Breast epithelium (tissue), 3 donors: ENCODE measurements at regions not wholly inside any gene's neighbourhood (a gene's known extent, or its start where the extent isn't known, plus 50 kb on each side); places are given as distances from the start of the nearest gene placed in this dataset.

ENCODE experiments used
- POLR2A ChIP-seq: fragments of 450-650 bp; IDR thresholded peaks from one replicate; pipeline ENCODE4 v1.6.1; 2016; ENCODE audit warnings: antibody characterized with exemption, mild to moderate bottlenecking, moderate library complexity
- POLR2AphosphoS5 ChIP-seq, 3 donors: sonication (generic); formaldehyde crosslinking; IDR thresholded peaks; one replicate each; pipeline ENCODE4 v1.6.1; 2017; ENCODE audit warnings: antibody characterized with exemption in 3 of 3
- TF ChIP-seq, protein P1 (sequence below), 3 donors: fragments of 450-650 bp; IDR thresholded peaks; one replicate each; pipeline ENCODE4 v1.5.1; 2016 to 2017; ENCODE audit warnings: antibody characterized with exemption in 3 of 3, mild to moderate bottlenecking in 3 of 3, moderate library complexity in 3 of 3

DNA sequence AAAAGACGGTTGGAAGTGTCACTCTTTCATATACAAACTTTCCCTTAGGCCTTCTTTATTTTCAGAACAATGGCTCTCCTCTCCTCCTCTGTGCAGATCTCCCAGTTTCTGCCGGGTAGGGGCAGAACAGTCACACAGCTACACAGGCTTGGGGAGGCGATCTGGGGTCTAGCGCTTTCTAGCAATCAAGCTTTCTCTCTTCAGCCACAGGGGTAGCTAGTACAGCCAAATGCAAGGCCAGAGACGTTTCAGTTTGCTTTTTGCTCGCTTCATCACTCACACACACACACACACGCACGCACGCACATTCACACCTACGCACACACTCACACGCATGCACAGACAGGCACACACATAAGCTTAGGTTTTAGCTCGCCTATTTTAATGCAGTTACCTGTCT, 104.3 kb downstream of the SPATA19 start:
- TF ChIP-seq, protein P1, sequence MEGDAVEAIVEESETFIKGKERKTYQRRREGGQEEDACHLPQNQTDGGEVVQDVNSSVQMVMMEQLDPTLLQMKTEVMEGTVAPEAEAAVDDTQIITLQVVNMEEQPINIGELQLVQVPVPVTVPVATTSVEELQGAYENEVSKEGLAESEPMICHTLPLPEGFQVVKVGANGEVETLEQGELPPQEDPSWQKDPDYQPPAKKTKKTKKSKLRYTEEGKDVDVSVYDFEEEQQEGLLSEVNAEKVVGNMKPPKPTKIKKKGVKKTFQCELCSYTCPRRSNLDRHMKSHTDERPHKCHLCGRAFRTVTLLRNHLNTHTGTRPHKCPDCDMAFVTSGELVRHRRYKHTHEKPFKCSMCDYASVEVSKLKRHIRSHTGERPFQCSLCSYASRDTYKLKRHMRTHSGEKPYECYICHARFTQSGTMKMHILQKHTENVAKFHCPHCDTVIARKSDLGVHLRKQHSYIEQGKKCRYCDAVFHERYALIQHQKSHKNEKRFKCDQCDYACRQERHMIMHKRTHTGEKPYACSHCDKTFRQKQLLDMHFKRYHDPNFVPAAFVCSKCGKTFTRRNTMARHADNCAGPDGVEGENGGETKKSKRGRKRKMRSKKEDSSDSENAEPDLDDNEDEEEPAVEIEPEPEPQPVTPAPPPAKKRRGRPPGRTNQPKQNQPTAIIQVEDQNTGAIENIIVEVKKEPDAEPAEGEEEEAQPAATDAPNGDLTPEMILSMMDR (IDR thresholded peaks at IDR 0.05): no peak
- TF ChIP-seq POLR2AphosphoS5 (IDR thresholded peaks at IDR 0.05) (no peak), POLR2A (no peak)
